Adrenal gland (tissue), 9 donors: ENCODE measurements at regions not wholly inside any gene's neighbourhood (a gene's known extent, or its start where the extent isn't known, plus 50 kb on each side); places are given as distances from the start of the nearest gene placed in this dataset.

Experiments used
- DNase-seq, 7 donors: peaks; one replicate each; pipeline ENCODE4 v3.0.0-alpha.2; 2019 to 2020
- H3K27ac ChIP-seq, 5 donors: fragments of 200-600 bp; sonication (generic) in 4 of 5; 1 replicate in 3 of 5; 2 replicates in 2 of 5; pipeline versions ENCODE4 v1.5.1 to v1.8.0; 2016 to 2020; ENCODE audit warnings: mild to moderate bottlenecking in 1 of 5
- H3K27me3 ChIP-seq: fragments of 200-600 bp; 2 replicates; pipeline ENCODE4 v1.8.0; 2021
- H3K36me3 ChIP-seq, 2 donors: fragments of 200-600 bp; replicated peaks in 1 of 2; 1 replicate in 1 of 2; 2 replicates in 1 of 2; pipeline versions ENCODE4 v1.5.1 to v1.8.0; 2018 to 2022
- H3K4me1 ChIP-seq, 2 donors: fragments of 200-600 bp; replicated peaks in 1 of 2; 1 replicate in 1 of 2; 2 replicates in 1 of 2; pipeline versions ENCODE4 v1.5.1 to v1.8.0; 2018 to 2021
- H3K4me3 ChIP-seq, 4 donors: fragments of 200-600 bp; sonication (generic) in 3 of 4; one replicate each; pipeline ENCODE4 v1.5.1; 2016 to 2018
- H3K9me3 ChIP-seq, 3 donors: fragments of 200-600 bp; sonication (generic) in 1 of 3; replicated peaks in 1 of 3; 1 replicate in 2 of 3; 2 replicates in 1 of 3; pipeline versions ENCODE4 v1.5.1 to v1.8.0; 2016 to 2021
- POLR2A ChIP-seq, 2 donors: fragments of 450-650 bp; IDR thresholded peaks; one replicate each; pipeline ENCODE4 v1.6.1; 2017; ENCODE audit warnings: antibody characterized with exemption in 2 of 2, mild to moderate bottlenecking in 2 of 2, moderate library complexity in 1 of 2
- WGBS, 4 donors: extraction: QIAGEN DNeasy Blood & Tissue Kit in 2 of 4; methylation state at CpG; one replicate each; pipeline versions ENCODE4 v1.1.5 to v1.1.7; 2013 to 2017; 5-methylcytosine and 5-hydroxymethylcytosine counted together
- intact Hi-C, 2 donors: fragments of 100-400 bp; cut with DNase I; formaldehyde crosslinking; loops; one replicate each; pipeline versions ENCODE4 v1.14.1 to v1.15.0; 2022 to 2023
- TF ChIP-seq, protein P1 (sequence below), 6 experiments: fragments of 450-650 bp in 4 of 6; fragments of 200-600 bp in 2 of 6; sonication (generic) in 1 of 6; IDR thresholded peaks; 1 replicate in 5 of 6; 2 replicates in 1 of 6; pipeline versions ENCODE4 v1.5.1 to v1.8.0; 2016 to 2021; ENCODE audit warnings: antibody characterized with exemption in 6 of 6, mild to moderate bottlenecking in 2 of 6, moderate library complexity in 1 of 6
- donor health status: healthy with polysubstance abuse.
- donor health status: Bipolar disorder and iron deficiency.
- donor health status: DM: yes; HTN: yes; CAD: no.
- donor health status: DM: no; HTN: no; CAD: no.
- donor health status: DM: no; HTN: no; CAD: no.

DNA sequence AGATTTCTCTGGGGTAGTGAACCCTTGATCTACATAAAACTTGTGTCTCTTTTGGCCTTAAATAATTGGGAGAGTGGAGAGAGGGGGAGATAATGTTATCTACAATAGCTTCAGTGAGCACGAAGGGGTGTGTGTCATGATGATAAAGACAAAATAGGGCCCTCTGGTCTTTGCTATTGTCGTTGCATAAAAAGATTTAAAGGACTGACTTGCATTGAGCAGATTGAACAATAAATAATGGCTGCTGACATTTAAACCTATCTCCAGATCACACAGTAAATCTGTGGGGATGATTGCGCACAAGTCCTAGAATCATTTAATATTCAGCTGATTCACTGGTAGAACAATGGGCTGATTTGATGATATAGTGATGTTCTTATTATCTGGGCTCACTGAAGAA lies 71.3 kb upstream of the GAP43 start:
- no peak for TF ChIP-seq POLR2A (IDR thresholded peaks at IDR 0.05)
- TF ChIP-seq, protein P1, sequence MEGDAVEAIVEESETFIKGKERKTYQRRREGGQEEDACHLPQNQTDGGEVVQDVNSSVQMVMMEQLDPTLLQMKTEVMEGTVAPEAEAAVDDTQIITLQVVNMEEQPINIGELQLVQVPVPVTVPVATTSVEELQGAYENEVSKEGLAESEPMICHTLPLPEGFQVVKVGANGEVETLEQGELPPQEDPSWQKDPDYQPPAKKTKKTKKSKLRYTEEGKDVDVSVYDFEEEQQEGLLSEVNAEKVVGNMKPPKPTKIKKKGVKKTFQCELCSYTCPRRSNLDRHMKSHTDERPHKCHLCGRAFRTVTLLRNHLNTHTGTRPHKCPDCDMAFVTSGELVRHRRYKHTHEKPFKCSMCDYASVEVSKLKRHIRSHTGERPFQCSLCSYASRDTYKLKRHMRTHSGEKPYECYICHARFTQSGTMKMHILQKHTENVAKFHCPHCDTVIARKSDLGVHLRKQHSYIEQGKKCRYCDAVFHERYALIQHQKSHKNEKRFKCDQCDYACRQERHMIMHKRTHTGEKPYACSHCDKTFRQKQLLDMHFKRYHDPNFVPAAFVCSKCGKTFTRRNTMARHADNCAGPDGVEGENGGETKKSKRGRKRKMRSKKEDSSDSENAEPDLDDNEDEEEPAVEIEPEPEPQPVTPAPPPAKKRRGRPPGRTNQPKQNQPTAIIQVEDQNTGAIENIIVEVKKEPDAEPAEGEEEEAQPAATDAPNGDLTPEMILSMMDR (IDR thresholded peaks at IDR 0.05), result no peak
- intact Hi-C loops, result no loop called here
- no peaks in the 10 kb centered on the region for H3K9me3 ChIP-seq
- no peak overlapping the region for H3K27ac ChIP-seq
- no peaks in the 10 kb centered on the region for H3K4me1 ChIP-seq
- no peak for DNase-seq
- no peak overlapping the region for H3K4me3 ChIP-seq
- 75 to 88% (median 84%) methylated on average over 3 of the region's 3 CpGs for WGBS, 4 donors
- H3K27me3 ChIP-seq, result no peaks in the 10 kb centered on the region
- H3K36me3 ChIP-seq, result no peaks in the 10 kb centered on the region

DNA sequence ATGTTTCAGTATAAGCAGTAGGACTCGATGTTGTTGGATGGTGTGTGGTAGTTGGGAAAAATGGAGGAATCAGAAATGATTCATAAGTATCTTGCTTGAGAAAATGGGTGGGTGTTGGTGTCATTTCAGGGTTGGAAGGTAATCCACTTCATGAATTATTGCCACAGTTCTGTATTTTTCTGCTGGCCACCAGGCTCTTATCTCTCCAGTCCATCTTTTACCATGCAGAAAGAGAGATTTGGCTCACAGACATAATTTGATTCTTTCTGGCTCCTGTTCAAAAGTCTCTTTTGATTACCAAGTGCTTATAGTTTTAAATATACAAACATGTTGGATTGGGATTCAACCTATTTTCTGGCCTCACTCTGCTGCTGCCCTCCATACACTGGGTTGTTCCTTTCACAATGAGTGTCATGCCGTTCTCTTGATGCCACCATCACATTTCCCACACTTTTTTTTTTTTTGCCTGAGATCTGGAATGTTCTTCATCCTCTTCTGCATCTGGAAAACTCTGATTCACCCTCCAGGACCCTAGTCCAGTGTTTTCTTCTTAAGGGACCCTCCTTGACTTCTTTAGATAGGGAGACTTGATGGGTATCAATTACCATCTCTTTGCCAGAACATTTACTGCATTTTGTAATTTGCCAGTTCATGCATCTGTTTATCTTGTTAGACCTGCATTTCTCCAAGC lies 69.4 kb upstream of the GAP43 start:
- Histone ChIP-seq H3K4me1 (no peaks in the 10 kb centered on the region), H3K9me3 (no peaks in the 10 kb centered on the region), H3K36me3 (no peaks in the 10 kb centered on the region), H3K27me3 (no peaks in the 10 kb centered on the region), H3K27ac (no peak overlapping the region), H3K4me3 (no peak overlapping the region)
- intact Hi-C loops, result no loop called here
- no peak for DNase-seq
- TF ChIP-seq POLR2A (IDR thresholded peaks at IDR 0.05), result no peak
- TF ChIP-seq, protein P1 (IDR thresholded peaks at IDR 0.05), result no peak
- WGBS, 4 donors, result 86 to 91% (median 89%) methylated on average over 2 of the region's 2 CpGs

DNA sequence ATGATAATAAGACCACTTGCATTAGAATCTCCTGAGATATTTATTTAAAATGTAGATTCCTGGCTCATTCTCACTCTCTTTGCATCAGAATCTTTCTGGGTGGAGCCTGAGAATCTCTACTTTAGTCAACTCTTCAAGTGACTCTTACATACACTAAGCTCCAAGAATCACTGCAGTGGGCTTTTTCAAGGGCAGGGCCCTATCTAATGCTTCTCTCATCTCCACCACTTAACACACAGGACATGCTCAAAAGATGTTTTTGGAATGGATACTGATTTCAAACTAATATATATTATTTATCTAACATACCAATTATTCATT lies 68.9 kb upstream of the GAP43 start:
- no peak overlapping the region for H3K4me3 ChIP-seq
- H3K9me3 ChIP-seq, result no peaks in the 10 kb centered on the region
- no peak for DNase-seq
- no peaks in the 10 kb centered on the region for H3K4me1 ChIP-seq
- no peak overlapping the region for H3K27ac ChIP-seq
- H3K27me3 ChIP-seq, result no peaks in the 10 kb centered on the region
- H3K36me3 ChIP-seq, result no peaks in the 10 kb centered on the region
- intact Hi-C loops, result no loop called here
- TF ChIP-seq, protein P1 (IDR thresholded peaks at IDR 0.05), result no peak
- TF ChIP-seq POLR2A (IDR thresholded peaks at IDR 0.05), result no peak

DNA sequence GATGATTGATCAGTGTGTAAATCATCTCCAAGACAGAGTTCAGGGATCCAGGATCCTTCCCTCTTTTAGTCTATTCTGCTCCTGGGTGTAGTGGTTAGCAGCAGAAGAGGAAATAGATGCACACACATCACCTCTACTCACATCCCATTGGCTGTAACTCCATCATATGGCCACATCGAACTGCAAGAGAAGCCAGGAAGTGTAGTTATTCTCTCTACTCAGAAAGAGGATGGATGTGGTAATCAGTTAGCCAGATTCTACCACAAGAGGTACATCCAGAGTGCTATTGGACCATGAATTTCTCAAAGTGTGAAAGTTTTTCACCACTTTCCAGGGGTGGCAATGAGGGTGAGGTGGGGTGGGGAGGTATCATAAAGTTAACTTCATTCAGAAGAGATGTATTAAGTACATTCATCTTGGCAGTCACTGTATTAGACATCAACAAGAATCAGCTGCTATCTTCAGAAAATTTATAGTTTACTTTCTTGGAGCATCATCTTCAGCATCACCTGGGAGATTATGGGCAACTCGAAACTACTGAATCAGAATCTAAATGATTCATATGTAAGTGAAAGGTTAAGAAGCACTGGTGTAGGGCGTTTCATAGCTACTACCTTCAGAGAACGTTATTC lies 60.6 kb upstream of the GAP43 start:
- intact Hi-C loops, result no loop called here
- no peaks in the 10 kb centered on the region for H3K27me3 ChIP-seq
- no peak overlapping the region for H3K27ac ChIP-seq
- WGBS, 4 donors, result 69 to 79% (median 73%) methylated on average over 4 of the region's 4 CpGs
- no peaks in the 10 kb centered on the region for H3K4me1 ChIP-seq
- H3K4me3 ChIP-seq, result no peak overlapping the region
- no peak for DNase-seq
- no peaks in the 10 kb centered on the region for H3K9me3 ChIP-seq
- TF ChIP-seq, protein P1 (IDR thresholded peaks at IDR 0.05), result no peak
- no peak for TF ChIP-seq POLR2A (IDR thresholded peaks at IDR 0.05)
- no peaks in the 10 kb centered on the region for H3K36me3 ChIP-seq
